B cell (primary cell): ENCODE measurements at regions not wholly inside any gene's neighbourhood (a gene's known extent, or its start where the extent isn't known, plus 50 kb on each side); places are given as distances from the start of the nearest gene placed in this dataset.

Experiments used
- ATAC-seq: fragments of 200-7000 bp; cut with Tn5 transposase; one replicate; pipeline ENCODE4 v1.10.0; 2021; ENCODE audit warnings: low read depth, mild to moderate bottlenecking, moderate number of reproducible peaks, moderate library complexity
- CTCF ChIA-PET: fragments of 350-600 bp; sonication (Branson Sonifier 250); formaldehyde crosslinking; loops from one replicate; lab custom pipeline; 2021; ENCODE audit warnings: antibody characterized with exemption, inconsistent platforms; lab: Charles Lee
- POLR2A ChIA-PET: fragments of 350-600 bp; sonication (Branson Sonifier 250); formaldehyde crosslinking; loops from one replicate; lab custom pipeline; 2021; ENCODE audit warnings: antibody characterized with exemption; lab: Charles Lee
- DNase-seq: peaks from one replicate; pipeline ENCODE4 v3.0.0; 2013
- H2AFZ ChIP-seq: 2 replicates; pipeline ENCODE4 v1.6.1; 2012; ENCODE audit warnings: mild to moderate bottlenecking, low read depth, low read length; ENCODE audit not compliant: insufficient read depth, poor library complexity, severe bottlenecking
- H3K27ac ChIP-seq, 2 donors: 1 replicate in 1 of 2; 2 replicates in 1 of 2; pipeline ENCODE4 v1.5.1; 2012 to 2013; ENCODE audit warnings: low read length in 2 of 2, mild to moderate bottlenecking in 2 of 2, moderate library complexity in 1 of 2
- H3K27me3 ChIP-seq, 4 experiments: fragments of 200-600 bp in 1 of 4; sonication (generic) in 1 of 4; replicated peaks in 1 of 4; 1 replicate in 2 of 4; 2 replicates in 2 of 4; pipeline versions ENCODE4 v1.6.1 to v1.7.0; 2013 to 2016; ENCODE audit warnings: low read length in 3 of 4, mild to moderate bottlenecking in 2 of 4, mixed read lengths in 1 of 4, moderate library complexity in 1 of 4; ENCODE audit not compliant: insufficient read depth in 4 of 4, control insufficient read depth in 3 of 4; ENCODE audit errors: control extremely low read depth in 1 of 4
- H3K36me3 ChIP-seq, 2 experiments: replicated peaks in 1 of 2; 1 replicate in 1 of 2; 2 replicates in 1 of 2; pipeline versions ENCODE4 v1.6.1 to v1.7.1; 2013; ENCODE audit warnings: low read length in 1 of 2; ENCODE audit not compliant: insufficient read depth in 2 of 2, control insufficient read depth in 1 of 2; ENCODE audit errors: control extremely low read depth in 1 of 2, extremely low read depth in 1 of 2
- H3K4me1 ChIP-seq, 2 donors: fragments of 200-600 bp in 1 of 2; sonication (generic) in 1 of 2; 1 replicate in 1 of 2; 2 replicates in 1 of 2; pipeline versions ENCODE4 v1.5.1 to v1.6.1; 2013 to 2017; ENCODE audit warnings: low read length in 2 of 2; ENCODE audit not compliant: control insufficient read depth in 2 of 2, insufficient read depth in 2 of 2
- H3K4me2 ChIP-seq: replicated peaks from 2 replicates; pipeline ENCODE3; 2012; ENCODE audit warnings: mild to moderate bottlenecking, low read depth, low read length; ENCODE audit not compliant: poor library complexity, severe bottlenecking
- H3K4me3 ChIP-seq, 5 experiments: fragments of 200-600 bp in 1 of 5; sonication (generic) in 1 of 5; 1 replicate in 3 of 5; 2 replicates in 2 of 5; pipeline versions ENCODE4 v1.5.1 to v1.7.0; 2011 to 2016; ENCODE audit warnings: low read length in 4 of 5, mild to moderate bottlenecking in 4 of 5, low read depth in 2 of 5, control low read depth in 1 of 5, moderate library complexity in 1 of 5; ENCODE audit not compliant: insufficient read depth in 1 of 5; ENCODE audit errors: control extremely low read depth in 1 of 5, extremely low read depth in 1 of 5
- H3K79me2 ChIP-seq: fragments of 200-600 bp; sonication (generic); one replicate; pipeline ENCODE4 v1.6.0; 2016; ENCODE audit warnings: low read length; ENCODE audit not compliant: control insufficient read depth, insufficient read depth
- H3K9ac ChIP-seq: fragments of 200-600 bp; sonication (generic); 2 replicates; pipeline ENCODE4 v1.6.1; 2017; ENCODE audit warnings: mild to moderate bottlenecking, low read length, moderate library complexity
- H3K9me3 ChIP-seq, 3 donors: one replicate each; pipeline versions ENCODE4 v1.6.1 to v1.7.1; 2013; ENCODE audit warnings: low read length in 2 of 3; ENCODE audit not compliant: control insufficient read depth in 2 of 3, insufficient read depth in 1 of 3; ENCODE audit errors: control extremely low read depth in 1 of 3
- H4K20me1 ChIP-seq: 2 replicates; pipeline ENCODE4 v1.6.0; 2012; ENCODE audit warnings: mild to moderate bottlenecking, low read length; ENCODE audit not compliant: insufficient read depth, control insufficient read depth, poor library complexity, severe bottlenecking
- H3K27ac Mint-ChIP-seq: one replicate; pipeline ENCODE4 v1.8.0; 2021; ENCODE audit warnings: mixed read lengths
- H3K27me3 Mint-ChIP-seq: one replicate; pipeline ENCODE4 v1.8.0; 2021; ENCODE audit warnings: mixed read lengths
- H3K4me1 Mint-ChIP-seq: one replicate; pipeline ENCODE4 v1.8.0; 2021; ENCODE audit warnings: mixed read lengths
- H3K4me3 Mint-ChIP-seq: one replicate; pipeline ENCODE4 v1.8.0; 2021; ENCODE audit warnings: mixed read lengths
- H3K9me3 Mint-ChIP-seq: one replicate; pipeline ENCODE4 v1.8.0; 2022; ENCODE audit warnings: mixed read lengths; ENCODE audit not compliant: insufficient read depth
- EZH2 ChIP-seq: IDR thresholded peaks from 2 replicates; pipeline ENCODE4 v1.6.1; 2012; ENCODE audit warnings: borderline replicate concordance, low read depth, mild to moderate bottlenecking, moderate library complexity, low read length; ENCODE audit not compliant: insufficient read depth, poor library complexity, severe bottlenecking
- WGBS: methylation state at CpG from one replicate; pipeline ENCODE4 v1.1.5; 2013; ENCODE audit warnings: missing lambda C conversion rate; ENCODE audit not compliant: insufficient coverage; 5-methylcytosine and 5-hydroxymethylcytosine counted together
- intact Hi-C: fragments of 100-400 bp; cut with micrococcal nuclease; formaldehyde crosslinking; loops from one replicate; pipeline ENCODE4 v1.10.0; 2022
- TF ChIP-seq, protein P1 (sequence below): fragments of 200-600 bp; IDR thresholded peaks from one replicate; pipeline ENCODE4 v1.8.0; 2022; ENCODE audit warnings: antibody characterized with exemption, mild to moderate bottlenecking

DNA sequence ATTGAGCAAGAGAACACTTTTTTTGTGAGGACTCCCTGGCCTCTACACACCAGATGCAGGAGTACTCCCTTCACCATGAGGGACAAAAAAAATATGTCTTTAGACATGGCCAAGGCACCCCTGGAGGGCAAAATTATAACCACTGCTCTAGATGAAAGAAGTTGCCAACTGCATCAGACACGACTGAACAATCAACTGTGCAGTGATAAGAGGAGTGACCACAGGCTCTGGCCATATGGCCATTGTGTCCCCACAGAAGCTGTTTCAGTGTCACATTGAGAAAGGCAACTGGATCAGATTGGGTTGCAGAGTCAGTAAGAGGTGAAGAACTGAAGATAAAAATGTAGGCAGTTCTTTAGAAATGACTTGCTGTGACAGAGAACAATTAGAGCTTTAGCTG, 85.7 kb downstream of the C6orf118 start:
- intact Hi-C loops = no loop called here
- H3K36me3 ChIP-seq = no peaks in the 10 kb centered on the region
- H3K79me2 ChIP-seq = no peaks in the 10 kb centered on the region
- no peak overlapping the region for H3K4me2 ChIP-seq
- H4K20me1 ChIP-seq = no peaks in the 10 kb centered on the region
- 70% methylated on average over 1 of the region's 1 CpG for WGBS
- no peak overlapping the region for H3K27ac ChIP-seq
- peaks cover 0 to 3% (median 0%) of the 10 kb centered on the region in 3 donors for H3K9me3 ChIP-seq
- H3K9ac ChIP-seq = no peak overlapping the region
- no peaks in the 10 kb centered on the region for H3K4me1 ChIP-seq
- H3K27ac Mint-ChIP-seq = no peak overlapping the region
- no peaks in the 10 kb centered on the region for H3K27me3 Mint-ChIP-seq
- H3K4me3 Mint-ChIP-seq = no peak overlapping the region
- no peak overlapping the region for H2AFZ ChIP-seq
- H3K9me3 Mint-ChIP-seq = peaks cover 3% of the 10 kb centered on the region
- ATAC-seq (no peak), DNase-seq (no peak)
- no peaks in the 10 kb centered on the region for H3K27me3 ChIP-seq
- TF ChIP-seq, protein P1, sequence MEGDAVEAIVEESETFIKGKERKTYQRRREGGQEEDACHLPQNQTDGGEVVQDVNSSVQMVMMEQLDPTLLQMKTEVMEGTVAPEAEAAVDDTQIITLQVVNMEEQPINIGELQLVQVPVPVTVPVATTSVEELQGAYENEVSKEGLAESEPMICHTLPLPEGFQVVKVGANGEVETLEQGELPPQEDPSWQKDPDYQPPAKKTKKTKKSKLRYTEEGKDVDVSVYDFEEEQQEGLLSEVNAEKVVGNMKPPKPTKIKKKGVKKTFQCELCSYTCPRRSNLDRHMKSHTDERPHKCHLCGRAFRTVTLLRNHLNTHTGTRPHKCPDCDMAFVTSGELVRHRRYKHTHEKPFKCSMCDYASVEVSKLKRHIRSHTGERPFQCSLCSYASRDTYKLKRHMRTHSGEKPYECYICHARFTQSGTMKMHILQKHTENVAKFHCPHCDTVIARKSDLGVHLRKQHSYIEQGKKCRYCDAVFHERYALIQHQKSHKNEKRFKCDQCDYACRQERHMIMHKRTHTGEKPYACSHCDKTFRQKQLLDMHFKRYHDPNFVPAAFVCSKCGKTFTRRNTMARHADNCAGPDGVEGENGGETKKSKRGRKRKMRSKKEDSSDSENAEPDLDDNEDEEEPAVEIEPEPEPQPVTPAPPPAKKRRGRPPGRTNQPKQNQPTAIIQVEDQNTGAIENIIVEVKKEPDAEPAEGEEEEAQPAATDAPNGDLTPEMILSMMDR = no peak
- no peak for TF ChIP-seq EZH2
- H3K4me1 Mint-ChIP-seq = no peaks in the 10 kb centered on the region
- H3K4me3 ChIP-seq = no peak overlapping the region
- POLR2A ChIA-PET = no interaction called here
- CTCF ChIA-PET = no interaction called here

DNA sequence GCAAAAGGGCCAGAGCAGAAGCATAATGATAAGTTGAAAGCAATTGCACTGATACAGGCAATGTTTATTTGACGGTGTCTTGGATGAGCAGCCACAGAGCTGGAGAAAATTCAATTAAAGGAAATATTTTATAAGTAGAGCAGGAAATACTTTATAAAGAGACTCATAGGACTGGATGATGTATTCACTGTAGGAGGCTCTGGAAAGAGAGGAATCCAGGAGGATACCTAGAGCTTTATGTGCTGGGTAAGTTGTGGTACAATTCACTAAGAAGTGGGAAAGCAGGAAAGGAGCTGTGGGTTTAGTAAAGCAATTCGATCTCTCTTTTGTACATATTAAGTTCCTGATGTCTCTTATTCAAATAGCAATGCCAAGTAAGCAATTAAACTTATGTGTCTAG, 86.3 kb downstream of the C6orf118 start:
- Histone ChIP-seq H3K27me3 (no peaks in the 10 kb centered on the region), H3K36me3 (no peaks in the 10 kb centered on the region), H3K79me2 (no peaks in the 10 kb centered on the region), H3K4me3 (no peak overlapping the region), H3K9me3 (peaks cover 0 to 3% (median 0%) of the 10 kb centered on the region in 3 donors), H3K9ac (no peak overlapping the region), H3K4me1 (no peaks in the 10 kb centered on the region), H2AFZ (no peak overlapping the region), H3K27ac (no peak overlapping the region), H3K4me2 (no peak overlapping the region), H4K20me1 (no peaks in the 10 kb centered on the region)
- no peaks in the 10 kb centered on the region for H3K4me1 Mint-ChIP-seq
- no peak for TF ChIP-seq EZH2
- TF ChIP-seq, protein P1 = no peak
- intact Hi-C loops = no loop called here
- ATAC-seq = no peak
- H3K27ac Mint-ChIP-seq = no peak overlapping the region
- no peak overlapping the region for H3K4me3 Mint-ChIP-seq
- peaks cover 3% of the 10 kb centered on the region for H3K9me3 Mint-ChIP-seq
- WGBS = no CpG with 5 or more reads among the region's 2 CpGs
- no peak for DNase-seq
- ChIA-PET CTCF (no interaction called here), POLR2A (no interaction called here)
- no peaks in the 10 kb centered on the region for H3K27me3 Mint-ChIP-seq
